DND-41 (cell line): ENCODE measurements at regions not wholly inside any gene's neighbourhood (a gene's known extent, or its start where the extent isn't known, plus 50 kb on each side); places are given as distances from the start of the nearest gene placed in this dataset.
A peak's percentile ranks its signal among the peaks of the same experiment; 100 is the strongest.

Experiments
- ATAC-seq: fragments of 200-7000 bp; cut with Tn5 transposase; 3 replicates; pipeline ENCODE4 v1.9.1; 2021; ENCODE audit warnings: low read depth; ENCODE audit not compliant: insufficient read depth
- DNase-seq: peaks from one replicate; pipeline ENCODE4 v3.0.0-alpha.2; 2020
- H2AFZ ChIP-seq: 2 replicates; pipeline ENCODE4 v1.6.0; 2012; ENCODE audit warnings: low read depth, low read length
- H3K27ac ChIP-seq: 2 replicates; pipeline ENCODE4 v1.5.1; 2012; ENCODE audit warnings: low read length, inconsistent platforms
- H3K27me3 ChIP-seq: fragments of 200-600 bp; sonication (generic); 2 replicates; pipeline ENCODE4 v1.6.0; 2012; ENCODE audit warnings: low read length, mild to moderate bottlenecking, inconsistent platforms; ENCODE audit not compliant: insufficient read depth, poor library complexity
- H3K36me3 ChIP-seq: 2 replicates; pipeline ENCODE4 v1.5.1; 2012; ENCODE audit warnings: low read length, inconsistent platforms; ENCODE audit not compliant: insufficient read depth
- H3K4me1 ChIP-seq: 2 replicates; pipeline ENCODE4 v1.5.1; 2012; ENCODE audit warnings: mild to moderate bottlenecking, low read length; ENCODE audit not compliant: insufficient read depth
- H3K4me2 ChIP-seq: 2 replicates; pipeline ENCODE4 v1.6.0; 2012; ENCODE audit warnings: mild to moderate bottlenecking, moderate library complexity, low read length, inconsistent platforms; ENCODE audit not compliant: insufficient read depth
- H3K4me3 ChIP-seq, 2 experiments: fragments of 200-600 bp in 1 of 2; shearing (Covaris generic) in 1 of 2; 2 replicates each; pipeline ENCODE4 v1.5.1; 2012 to 2016; ENCODE audit warnings: inconsistent platforms in 2 of 2, low read length in 2 of 2, mild to moderate bottlenecking in 2 of 2, low read depth in 1 of 2, moderate library complexity in 1 of 2
- H3K79me2 ChIP-seq: 2 replicates; pipeline ENCODE4 v1.6.0; 2012; ENCODE audit warnings: low read length, inconsistent platforms; ENCODE audit not compliant: insufficient read depth
- H3K9ac ChIP-seq: 2 replicates; pipeline ENCODE4 v1.6.0; 2012; ENCODE audit warnings: low read depth, mild to moderate bottlenecking, inconsistent platforms, low read length, moderate library complexity
- H3K9me3 ChIP-seq: 2 replicates; pipeline ENCODE4 v1.5.1; 2012; ENCODE audit warnings: low read length, moderate library complexity, mild to moderate bottlenecking, inconsistent platforms; ENCODE audit not compliant: insufficient read depth, severe bottlenecking
- H4K20me1 ChIP-seq: 2 replicates; pipeline ENCODE4 v1.6.0; 2012; ENCODE audit warnings: low read length; ENCODE audit not compliant: insufficient read depth
- CTCF ChIP-seq: IDR thresholded peaks from 2 replicates; pipeline ENCODE4 v1.5.1; 2012; ENCODE audit warnings: borderline replicate concordance, low read length, moderate library complexity, mild to moderate bottlenecking; ENCODE audit not compliant: poor library complexity, severe bottlenecking; ENCODE audit errors: extremely low read depth
- EZH2 ChIP-seq: IDR thresholded peaks from 3 replicates; pipeline ENCODE4 v1.6.1; 2012; ENCODE audit warnings: borderline replicate concordance, low read depth, mild to moderate bottlenecking, moderate library complexity, low read length, inconsistent platforms; ENCODE audit not compliant: severe bottlenecking

- ATAC-seq (no peak), DNase-seq (no peak)
- H4K20me1 ChIP-seq: peaks cover 17% of the 10 kb centered on the region; the same call in 1 of the 2 replicates
- H3K27me3 ChIP-seq: peaks cover 28% of the 10 kb centered on the region
- H3K9ac ChIP-seq: no peak overlapping the region
- TF ChIP-seq EZH2 (no peak), CTCF (no peak)
- H3K27ac ChIP-seq: no peak overlapping the region
- no peak overlapping the region for H2AFZ ChIP-seq
- no peak overlapping the region for H3K4me3 ChIP-seq
- H3K9me3 ChIP-seq: no peaks in the 10 kb centered on the region
- H3K36me3 ChIP-seq: no peaks in the 10 kb centered on the region
- peaks cover 8% of the 10 kb centered on the region; the same call in 1 of the 2 replicates for H3K4me1 ChIP-seq
- H3K79me2 ChIP-seq: no peaks in the 10 kb centered on the region
- H3K4me2 ChIP-seq: no peak overlapping the region
Observed at GRCh38 chr10:110413903-110414547, 83.7 kb upstream of the DUSP5 start.

GRCh38 chr10:110414548-110415309 is 83.0 kb upstream of the DUSP5 start:
- no peak overlapping the region for H3K4me3 ChIP-seq
- no peaks in the 10 kb centered on the region for H3K79me2 ChIP-seq
- peaks cover 28% of the 10 kb centered on the region for H3K27me3 ChIP-seq
- H3K4me2 ChIP-seq: no peak overlapping the region
- no peak overlapping the region for H3K9ac ChIP-seq
- H3K9me3 ChIP-seq: no peaks in the 10 kb centered on the region
- no peaks in the 10 kb centered on the region for H3K36me3 ChIP-seq
- H4K20me1 ChIP-seq: peaks cover 17% of the 10 kb centered on the region; the same call in 1 of the 2 replicates
- H3K27ac ChIP-seq: no peak overlapping the region
- DNase-seq: peak; percentile 81
- no peak overlapping the region for H2AFZ ChIP-seq
- no peak for TF ChIP-seq EZH2
- TF ChIP-seq CTCF: no peak
- H3K4me1 ChIP-seq: peaks cover 8% of the 10 kb centered on the region; the same call in 1 of the 2 replicates
- ATAC-seq: peak; percentile 98

GRCh38 chr10:110415809-110416208 is 81.9 kb upstream of the DUSP5 start:
- Histone ChIP-seq H2AFZ (no peak overlapping the region), H3K27ac (no peak overlapping the region), H3K9me3 (no peaks in the 10 kb centered on the region), H3K4me3 (no peak overlapping the region), H3K27me3 (peaks cover 25% of the 10 kb centered on the region), H3K4me1 (peaks cover 8% of the 10 kb centered on the region; the same call in 1 of the 2 replicates), H3K9ac (no peak overlapping the region), H4K20me1 (peaks cover 17% of the 10 kb centered on the region; the same call in 1 of the 2 replicates), H3K4me2 (no peak overlapping the region), H3K36me3 (no peaks in the 10 kb centered on the region), H3K79me2 (no peaks in the 10 kb centered on the region)
- no peak for ATAC-seq
- TF ChIP-seq CTCF: no peak
- no peak for TF ChIP-seq EZH2
- no peak for DNase-seq
